Panc1 (cell line): ENCODE measurements at regions not wholly inside any gene's neighbourhood (a gene's known extent, or its start where the extent isn't known, plus 50 kb on each side); places are given as distances from the start of the nearest gene placed in this dataset.

ENCODE experiments used
- ATAC-seq: fragments of 200-7000 bp; cut with Tn5 transposase; 2 replicates; pipeline ENCODE4 v1.9.1; 2020; ENCODE audit warnings: mild to moderate bottlenecking, moderate library complexity
- BruUV-seq: library from RNA; stranded (reverse); fragments of 400-500 nt; replicated peaks from 2 replicates; lab custom pipeline; 2021; lab: Mats Ljungman, UMichigan
- CTCF ChIA-PET: fragments of 300-600 bp; sonication (Branson Sonifier 250); formaldehyde crosslinking; loops from one replicate; lab custom pipeline; 2022; ENCODE audit warnings: antibody characterized with exemption; lab: Charles Lee
- POLR2A ChIA-PET: fragments of 300-600 bp; sonication (Branson Sonifier 250); formaldehyde crosslinking; loops from one replicate; lab custom pipeline; 2022; ENCODE audit warnings: antibody characterized with exemption; lab: Charles Lee
- DNase-seq: peaks from one replicate; pipeline ENCODE4 v3.0.0-alpha.2; 2010; ENCODE audit warnings: low read depth, low spot score
- H3K27ac ChIP-seq: 2 replicates; pipeline ENCODE4 v1.5.1; 2011; ENCODE audit warnings: mild to moderate bottlenecking, low read length, inconsistent platforms
- H3K27me3 ChIP-seq: fragments of 200-500 bp; sonication (Bioruptor generic); 2 replicates; pipeline ENCODE4 v1.6.0; 2014; ENCODE audit warnings: low read length, inconsistent platforms; ENCODE audit not compliant: control insufficient read depth, insufficient read depth
- H3K36me3 ChIP-seq: fragments of 200-500 bp; sonication (Bioruptor generic); 2 replicates; pipeline ENCODE4 v1.5.1; 2014; ENCODE audit warnings: inconsistent platforms, mild to moderate bottlenecking, low read length, moderate library complexity; ENCODE audit not compliant: control insufficient read depth, insufficient read depth
- H3K4me1 ChIP-seq: 2 replicates; pipeline ENCODE4 v1.5.1; 2011; ENCODE audit warnings: inconsistent platforms, mild to moderate bottlenecking, low read length, moderate library complexity; ENCODE audit not compliant: control insufficient read depth, insufficient read depth
- H3K4me3 ChIP-seq, 2 experiments: 2 replicates each; pipeline ENCODE4 v1.5.1; 2011 to 2012; ENCODE audit warnings: low read depth in 2 of 2, low read length in 2 of 2, mild to moderate bottlenecking in 2 of 2, inconsistent platforms in 1 of 2, moderate library complexity in 1 of 2
- H3K9me3 ChIP-seq: fragments of 200-500 bp; sonication (Bioruptor generic); 2 replicates; pipeline ENCODE4 v1.5.1; 2014; ENCODE audit warnings: low read depth, mild to moderate bottlenecking, inconsistent platforms, low read length, moderate library complexity; ENCODE audit not compliant: control insufficient read depth, insufficient read depth
- CTCF ChIP-seq: fragments of 450-650 bp; IDR thresholded peaks from 2 replicates; pipeline ENCODE4 v1.5.1; 2017; ENCODE audit warnings: mild to moderate bottlenecking
- POLR2AphosphoS5 ChIP-seq: IDR thresholded peaks from 2 replicates; pipeline ENCODE4 v1.6.1; 2012; ENCODE audit warnings: mild to moderate bottlenecking, low read depth, low read length, moderate library complexity
- REST ChIP-seq, 2 experiments: IDR thresholded peaks; 2 replicates each; pipeline ENCODE4 v1.6.1; 2011 to 2012; ENCODE audit warnings: low read depth in 2 of 2, control low read depth in 1 of 2, low read length in 1 of 2, mild to moderate bottlenecking in 1 of 2, moderate library complexity in 1 of 2; ENCODE audit not compliant: insufficient read depth in 1 of 2
- SIN3A ChIP-seq: IDR thresholded peaks from 2 replicates; pipeline ENCODE4 v1.6.1; 2012; ENCODE audit warnings: low read depth, mild to moderate bottlenecking, low read length, moderate library complexity, borderline replicate concordance; ENCODE audit not compliant: insufficient read depth
- TCF7L2 ChIP-seq: IDR thresholded peaks from 2 replicates; pipeline ENCODE4 v1.6.1; 2011; ENCODE audit warnings: mild to moderate bottlenecking, low read depth, low read length, inconsistent platforms
- in situ Hi-C: cut with HindIII; loops from 2 replicates; pipeline ENCODE4 v1.10.0; 2016; ENCODE audit warnings: low sequenced_read_pairs, low pct_unique_long_range_greater_than_20kb
- intact Hi-C: fragments of 100-400 bp; cut with micrococcal nuclease; formaldehyde crosslinking; loops from one replicate; pipeline ENCODE4 v1.10.0; 2022; ENCODE audit not compliant: unreplicated experiment

GRCh38 chr7:108809356-108809755 lies 239.7 kb downstream of the DNAJB9 start:
- Histone ChIP-seq H3K27me3 (no peaks in the 10 kb centered on the region), H3K36me3 (no peaks in the 10 kb centered on the region), H3K4me1 (no peaks in the 10 kb centered on the region), H3K4me3 (no peak overlapping the region), H3K9me3 (no peaks in the 10 kb centered on the region), H3K27ac (no peak overlapping the region)
- DNase-seq (no peak), ATAC-seq (no peak)
- POLR2A ChIA-PET = no interaction called here
- BruUV-seq = no TSS peak
- CTCF ChIA-PET = no interaction called here
- intact Hi-C loops (no loop called here), in situ Hi-C loops (no loop called here)
- no peak for TF ChIP-seq CTCF
- no peak for TF ChIP-seq TCF7L2
- TF ChIP-seq SIN3A = no peak
- TF ChIP-seq POLR2AphosphoS5 = no peak
- TF ChIP-seq REST (IDR thresholded peaks at IDR 0.05; ENCODE audit: insufficient read depth in 1 of 2, low read depth in 2 of 2, low read length in 1 of 2) = no peak

GRCh38 chr7:108810756-108811385 lies 241.2 kb downstream of the DNAJB9 start:
- ATAC-seq = no peak

More at GRCh38 chr7:108810756-108811385, 241.2 kb downstream of the DNAJB9 start:
- H3K4me1 ChIP-seq = no peaks in the 10 kb centered on the region
- no peaks in the 10 kb centered on the region for H3K27me3 ChIP-seq
- no peaks in the 10 kb centered on the region for H3K9me3 ChIP-seq
- intact Hi-C loops (no loop called here), in situ Hi-C loops (no loop called here)
- no peak overlapping the region for H3K27ac ChIP-seq
- ChIA-PET CTCF (no interaction called here), POLR2A (no interaction called here)
- no peak for DNase-seq
- TF ChIP-seq REST (IDR thresholded peaks at IDR 0.05; ENCODE audit: insufficient read depth in 1 of 2, low read depth in 2 of 2, low read length in 1 of 2) (no peak), POLR2AphosphoS5 (no peak), CTCF (no peak), SIN3A (no peak), TCF7L2 (no peak)
- no peaks in the 10 kb centered on the region for H3K36me3 ChIP-seq
- BruUV-seq = no TSS peak
- H3K4me3 ChIP-seq = no peak overlapping the region
